IPS-18a (cell line): ENCODE measurements at regions not wholly inside any gene's neighbourhood (a gene's known extent, or its start where the extent isn't known, plus 50 kb on each side); places are given as distances from the start of the nearest gene placed in this dataset.
"Not testable (repeated sequence)": the region's sequence is repeated elsewhere in the genome, so short reads cannot be mapped to it uniquely, and the experiment has no call there.

ENCODE experiments used
- H3K27ac ChIP-seq: one replicate; pipeline ENCODE4 v1.5.1; 2013; ENCODE audit warnings: low read length
- H3K27me3 ChIP-seq: one replicate; pipeline ENCODE4 v1.6.1; 2013; ENCODE audit warnings: mild to moderate bottlenecking, low read length; ENCODE audit not compliant: control insufficient read depth, insufficient read depth
- H3K36me3 ChIP-seq: one replicate; pipeline ENCODE4 v1.6.1; 2013; ENCODE audit warnings: low read depth, low read length; ENCODE audit not compliant: control insufficient read depth
- H3K4me1 ChIP-seq: one replicate; pipeline ENCODE4 v1.6.1; 2013; ENCODE audit warnings: low read depth, low read length; ENCODE audit not compliant: control insufficient read depth
- H3K4me3 ChIP-seq: one replicate; pipeline ENCODE4 v1.5.1; 2013; ENCODE audit warnings: low read length
- H3K9ac ChIP-seq: one replicate; pipeline ENCODE4 v1.6.1; 2013; ENCODE audit warnings: mild to moderate bottlenecking, low read length, moderate library complexity
- H3K9me3 ChIP-seq: one replicate; pipeline ENCODE4 v1.6.1; 2013; ENCODE audit warnings: low read depth, low read length; ENCODE audit not compliant: control insufficient read depth

GRCh38 chr13:37473035-37473434, 125.5 kb downstream of the POSTN start:
- Histone ChIP-seq H3K9me3 (no peaks in the 10 kb centered on the region), H3K27ac (no peak overlapping the region), H3K4me1 (peaks cover 5% of the 10 kb centered on the region), H3K36me3 (no peaks in the 10 kb centered on the region), H3K9ac (no peak overlapping the region), H3K27me3 (no peaks in the 10 kb centered on the region), H3K4me3 (no peak overlapping the region)

- not testable (repeated sequence) for H3K4me1 ChIP-seq, H3K36me3 ChIP-seq, H3K9ac ChIP-seq, H3K27ac ChIP-seq, H3K9me3 ChIP-seq, H3K27me3 ChIP-seq, H3K4me3 ChIP-seq
Measured at GRCh38 chr13:37472266-37472665, 126.3 kb downstream of the POSTN start.

- H3K36me3 ChIP-seq, result no peaks in the 10 kb centered on the region
- H3K27ac ChIP-seq, result no peak overlapping the region
- H3K4me1 ChIP-seq, result no peaks in the 10 kb centered on the region
- no peaks in the 10 kb centered on the region for H3K9me3 ChIP-seq
- H3K4me3 ChIP-seq, result no peak overlapping the region
- H3K27me3 ChIP-seq, result no peaks in the 10 kb centered on the region
- no peak overlapping the region for H3K9ac ChIP-seq
Measured at GRCh38 chr13:37460166-37460565, 138.4 kb downstream of the POSTN start.

- no peaks in the 10 kb centered on the region for H3K9me3 ChIP-seq
- H3K27ac ChIP-seq, result no peak overlapping the region
- H3K4me1 ChIP-seq, result no peaks in the 10 kb centered on the region
Measured at GRCh38 chr13:37457612-37458011, 141.0 kb downstream of the POSTN start.

GRCh38 chr13:37456506-37456905, 142.1 kb downstream of the POSTN start:
- no peak overlapping the region for H3K9ac ChIP-seq
- no peak overlapping the region for H3K27ac ChIP-seq
- H3K27me3 ChIP-seq, result no peaks in the 10 kb centered on the region
- no peaks in the 10 kb centered on the region for H3K9me3 ChIP-seq
- H3K4me3 ChIP-seq, result no peak overlapping the region
- no peaks in the 10 kb centered on the region for H3K4me1 ChIP-seq
- no peaks in the 10 kb centered on the region for H3K36me3 ChIP-seq

More at GRCh38 chr13:37457612-37458011, 141.0 kb downstream of the POSTN start:
- no peak overlapping the region for H3K9ac ChIP-seq
- H3K27me3 ChIP-seq, result no peaks in the 10 kb centered on the region
- no peak overlapping the region for H3K4me3 ChIP-seq
- H3K36me3 ChIP-seq, result no peaks in the 10 kb centered on the region

GRCh38 chr13:37456041-37456440, 142.5 kb downstream of the POSTN start:
- H3K9me3 ChIP-seq, result no peaks in the 10 kb centered on the region
- no peaks in the 10 kb centered on the region for H3K36me3 ChIP-seq
- H3K9ac ChIP-seq, result no peak overlapping the region
- H3K4me3 ChIP-seq, result no peak overlapping the region
- H3K27ac ChIP-seq, result no peak overlapping the region
- no peaks in the 10 kb centered on the region for H3K27me3 ChIP-seq
- no peaks in the 10 kb centered on the region for H3K4me1 ChIP-seq

- H3K4me3 ChIP-seq, result no peak overlapping the region
- no peaks in the 10 kb centered on the region for H3K27me3 ChIP-seq
- H3K9ac ChIP-seq, result no peak overlapping the region
- H3K36me3 ChIP-seq, result no peaks in the 10 kb centered on the region
- H3K4me1 ChIP-seq, result no peaks in the 10 kb centered on the region
- H3K27ac ChIP-seq, result no peak overlapping the region
- no peaks in the 10 kb centered on the region for H3K9me3 ChIP-seq
Measured at GRCh38 chr13:37453246-37453645, 145.3 kb downstream of the POSTN start.

- H3K9me3 ChIP-seq, result no peaks in the 10 kb centered on the region
- no peaks in the 10 kb centered on the region for H3K4me1 ChIP-seq
- H3K36me3 ChIP-seq, result no peaks in the 10 kb centered on the region
- no peak overlapping the region for H3K9ac ChIP-seq
- H3K27me3 ChIP-seq, result no peaks in the 10 kb centered on the region
- no peak overlapping the region for H3K4me3 ChIP-seq
- H3K27ac ChIP-seq, result no peak overlapping the region
Measured at GRCh38 chr13:37450276-37450675, 148.3 kb downstream of the POSTN start.

GRCh38 chr13:37448153-37448552, 150.4 kb downstream of the POSTN start:
- no peaks in the 10 kb centered on the region for H3K4me1 ChIP-seq
- H3K27ac ChIP-seq, result no peak overlapping the region
- H3K36me3 ChIP-seq, result no peaks in the 10 kb centered on the region
- no peaks in the 10 kb centered on the region for H3K27me3 ChIP-seq
- H3K9ac ChIP-seq, result no peak overlapping the region
- H3K9me3 ChIP-seq, result no peaks in the 10 kb centered on the region
- H3K4me3 ChIP-seq, result no peak overlapping the region

- H3K27ac ChIP-seq, result no peak overlapping the region
- H3K4me3 ChIP-seq, result no peak overlapping the region
- H3K4me1 ChIP-seq, result no peaks in the 10 kb centered on the region
- no peaks in the 10 kb centered on the region for H3K27me3 ChIP-seq
- H3K36me3 ChIP-seq, result no peaks in the 10 kb centered on the region
- no peaks in the 10 kb centered on the region for H3K9me3 ChIP-seq
- no peak overlapping the region for H3K9ac ChIP-seq
Measured at GRCh38 chr13:37446503-37446902, 152.1 kb downstream of the POSTN start.

GRCh38 chr13:37443538-37443937, 155.0 kb downstream of the POSTN start:
- Histone ChIP-seq H3K9ac (no peak overlapping the region), H3K4me1 (no peaks in the 10 kb centered on the region), H3K27ac (no peak overlapping the region), H3K4me3 (no peak overlapping the region), H3K27me3 (no peaks in the 10 kb centered on the region), H3K9me3 (no peaks in the 10 kb centered on the region), H3K36me3 (no peaks in the 10 kb centered on the region)

GRCh38 chr13:37442996-37443395, 155.6 kb downstream of the POSTN start:
- Histone ChIP-seq H3K9me3 (no peaks in the 10 kb centered on the region), H3K36me3 (no peaks in the 10 kb centered on the region), H3K9ac (no peak overlapping the region), H3K4me1 (no peaks in the 10 kb centered on the region), H3K4me3 (no peak overlapping the region), H3K27me3 (no peaks in the 10 kb centered on the region), H3K27ac (no peak overlapping the region)
